Stimulated activated CD4-positive, alpha-beta T cell treated with anti-CD3 and anti-CD28 coated beads, Interleukin-12 subunit alpha, Interleukin-12 subunit beta, amount 100 ng/mL, for 48 hours (primary cell): ENCODE measurements at regions not wholly inside any gene's neighbourhood (a gene's known extent, or its start where the extent isn't known, plus 50 kb on each side); places are given as distances from the start of the nearest gene placed in this dataset.
A peak's percentile ranks its signal among the peaks of the same experiment; 100 is the strongest.

ENCODE experiments used
- DNase-seq, 3 donors: peaks; one replicate each; pipeline ENCODE4 v3.0.0-alpha.2; 2020; ENCODE audit warnings: low read depth in 2 of 3, low spot score in 1 of 3

DNA sequence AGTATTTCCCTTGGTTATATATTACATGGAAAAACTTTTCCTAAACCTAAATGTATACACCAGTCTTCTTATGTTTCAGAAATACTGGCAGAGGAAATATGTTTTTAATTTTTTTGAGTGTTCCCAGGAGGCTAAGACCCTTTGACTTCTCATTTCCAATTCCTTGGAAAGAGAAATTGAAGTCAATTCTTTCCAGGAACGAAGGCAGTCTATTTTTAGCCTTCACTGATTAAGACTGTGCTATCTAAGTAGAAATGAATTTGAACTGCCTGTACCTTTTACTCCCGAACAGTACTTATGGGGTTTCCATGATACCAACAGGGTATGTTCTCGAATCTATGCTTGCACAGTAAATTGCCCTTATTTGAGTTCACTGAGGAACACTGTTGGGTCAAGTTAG is 340.3 kb upstream of the CD180 start:
- no peak for DNase-seq

DNA sequence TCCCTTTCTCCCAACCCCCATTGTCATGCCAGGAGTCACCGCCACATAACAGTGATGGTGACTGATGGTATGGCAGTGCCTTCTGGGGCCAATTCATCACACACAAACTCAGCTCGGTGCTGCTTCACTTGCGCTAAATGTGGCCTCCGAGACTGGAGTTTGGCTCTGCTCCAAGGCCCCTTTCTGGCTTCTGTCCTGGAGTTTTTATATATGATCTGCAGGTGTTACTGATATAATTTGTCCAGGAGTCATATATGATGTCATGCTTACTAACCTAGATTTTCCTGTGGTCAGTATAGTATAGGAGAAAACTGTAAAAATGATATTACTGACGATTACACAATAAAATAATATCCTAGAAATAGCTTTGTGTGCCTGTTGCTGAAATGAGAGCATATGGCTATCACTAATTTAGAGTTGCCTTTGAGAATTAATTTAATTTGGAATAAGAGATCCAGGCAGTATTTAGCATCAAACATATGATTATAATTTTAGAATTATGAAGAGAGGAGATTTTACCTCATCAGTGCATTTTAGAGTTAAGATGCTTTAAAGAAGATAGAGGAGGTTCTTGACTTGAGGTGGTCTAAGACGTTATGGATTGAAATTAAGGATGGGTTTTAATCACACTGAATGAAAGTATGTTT is 334.1 kb upstream of the CD180 start:
- no peak for DNase-seq

- no peak for DNase-seq
Measured at GRCh38 chr5:67528953-67529352, 332.4 kb upstream of the CD180 start.

GRCh38 chr5:67526793-67527192 is 330.2 kb upstream of the CD180 start:
- no peak for DNase-seq

- DNase-seq = no peak
Measured at GRCh38 chr5:67520161-67520908, 323.7 kb upstream of the CD180 start.

- DNase-seq = no peak
Measured at GRCh38 chr5:67518227-67518626, 321.6 kb upstream of the CD180 start.

- no peak for DNase-seq
Measured at GRCh38 chr5:67516948-67517565, 320.5 kb upstream of the CD180 start.

- no peak for DNase-seq
Measured at GRCh38 chr5:67515762-67516161, 319.2 kb upstream of the CD180 start.

DNA sequence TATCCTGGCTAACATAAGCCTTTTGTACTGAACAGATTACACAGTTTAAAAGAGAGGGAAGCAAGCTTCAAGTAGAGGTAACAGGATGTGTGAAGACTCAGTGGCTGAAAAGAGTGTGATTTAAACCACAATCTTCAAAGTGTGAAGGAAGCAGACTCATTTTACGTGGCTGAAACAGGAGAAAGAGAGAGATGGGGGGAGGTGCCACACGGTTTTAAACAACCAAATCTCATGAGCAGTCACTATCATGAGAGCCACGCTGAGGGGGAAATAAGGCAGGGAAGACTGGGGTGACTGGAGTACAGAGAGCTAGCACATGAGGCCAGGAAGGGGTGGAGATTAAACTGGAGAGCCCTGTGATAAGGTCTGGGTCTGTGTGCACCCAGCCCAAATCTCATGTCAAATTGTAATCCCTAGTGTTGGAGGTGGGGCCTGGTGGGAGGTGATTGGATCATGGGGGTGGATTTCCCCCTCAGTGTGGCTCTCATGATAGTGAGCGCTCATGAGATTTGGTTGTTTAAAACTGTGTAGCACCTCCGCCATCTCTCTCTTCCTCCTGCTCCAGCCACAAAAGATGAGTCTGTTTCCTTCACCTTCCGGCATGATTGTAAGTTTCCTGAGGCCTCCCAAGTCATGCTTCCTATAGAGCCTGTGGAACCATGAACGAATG is 318.6 kb upstream of the CD180 start:
- DNase-seq = peak; percentile 10 to 34 (median 16)

- DNase-seq = no peak
Measured at GRCh38 chr5:67512758-67513157, 316.2 kb upstream of the CD180 start.

- DNase-seq = no peak
Measured at GRCh38 chr5:67511911-67512310, 315.3 kb upstream of the CD180 start.

DNA sequence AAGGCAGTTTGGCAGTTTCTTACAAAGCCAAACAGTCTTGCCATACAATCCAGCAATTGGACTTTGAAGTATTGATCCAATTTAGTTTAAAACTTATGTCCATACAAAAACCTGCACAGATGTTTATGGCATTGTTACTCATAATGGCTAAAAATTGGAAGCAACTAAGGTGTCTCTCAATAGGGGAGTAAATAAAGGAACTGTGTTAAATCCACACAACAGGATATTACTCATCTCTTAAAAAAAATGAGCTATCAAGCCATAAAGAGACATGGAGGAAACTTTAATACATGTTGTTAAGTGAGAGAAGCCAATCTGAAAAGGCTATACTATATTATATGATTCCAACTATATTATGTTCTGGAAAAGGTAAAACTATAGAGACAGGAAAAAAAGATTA is 313.6 kb upstream of the CD180 start:
- no peak for DNase-seq

- no peak for DNase-seq
Measured at GRCh38 chr5:67509402-67510186, 313.0 kb upstream of the CD180 start.

- DNase-seq = no peak
Measured at GRCh38 chr5:67506241-67506640, 309.6 kb upstream of the CD180 start.

DNA sequence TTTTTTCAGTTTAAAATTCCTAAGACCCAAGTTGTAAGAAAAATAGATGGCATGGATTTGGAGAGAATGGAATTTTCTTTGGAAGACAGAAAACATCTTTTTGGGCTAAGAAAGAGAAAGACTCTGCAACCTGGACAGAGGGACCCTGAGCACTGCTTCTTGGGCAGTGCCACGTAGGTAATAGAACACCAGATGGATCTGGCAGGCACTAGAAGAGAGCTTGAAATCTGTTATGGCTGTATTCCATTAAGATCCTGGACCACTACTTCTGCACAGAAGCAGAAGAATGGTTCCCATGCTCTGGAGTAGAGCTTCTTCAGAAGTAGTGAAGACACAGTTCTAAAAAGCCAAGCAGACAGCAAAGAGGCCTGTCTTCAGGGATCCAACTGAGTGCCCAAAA is 306.4 kb upstream of the CD180 start:
- DNase-seq = no peak

DNA sequence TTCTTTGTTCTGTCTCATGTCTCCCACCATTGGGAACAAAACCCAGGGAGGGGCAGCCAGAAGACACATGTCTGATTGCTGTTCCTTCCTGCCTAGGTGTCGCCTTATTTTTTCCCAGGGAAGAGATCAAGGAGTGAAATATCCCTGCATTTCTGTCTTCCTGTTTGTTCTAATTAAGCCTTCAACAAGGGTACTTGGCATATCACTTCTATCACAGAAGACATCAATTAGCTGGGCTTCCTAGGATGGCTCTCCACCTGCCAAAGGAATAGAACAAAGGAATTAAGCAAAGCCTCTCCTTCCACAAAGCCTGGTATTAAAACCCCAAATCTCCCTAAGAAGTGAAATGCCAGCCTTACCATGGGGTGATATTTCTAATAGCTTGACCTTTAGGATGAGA is 299.5 kb upstream of the CD180 start:
- no peak for DNase-seq

DNA sequence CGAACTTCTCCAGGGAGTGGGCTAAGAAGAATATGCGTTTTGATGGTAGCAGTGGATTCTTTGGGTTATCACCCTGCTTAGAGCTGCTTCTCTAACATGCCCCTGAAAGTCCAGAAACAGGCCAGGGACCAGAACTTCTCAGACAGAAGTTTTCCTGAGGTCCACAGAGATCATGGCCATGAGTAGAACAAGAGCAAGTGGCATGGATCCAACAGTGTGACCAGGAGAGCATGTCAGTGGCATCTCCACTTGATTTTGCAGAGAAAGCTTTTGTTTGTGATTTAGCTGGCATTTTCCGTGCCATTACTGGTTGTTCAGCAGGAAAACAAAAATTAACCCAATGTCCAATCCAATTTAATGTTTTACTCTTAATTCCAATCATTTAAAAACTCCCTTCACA is 298.5 kb upstream of the CD180 start:
- no peak for DNase-seq

GRCh38 chr5:67494186-67494855 is 297.7 kb upstream of the CD180 start:
- DNase-seq = no peak

GRCh38 chr5:67493676-67494075 is 297.1 kb upstream of the CD180 start:
- no peak for DNase-seq

DNA sequence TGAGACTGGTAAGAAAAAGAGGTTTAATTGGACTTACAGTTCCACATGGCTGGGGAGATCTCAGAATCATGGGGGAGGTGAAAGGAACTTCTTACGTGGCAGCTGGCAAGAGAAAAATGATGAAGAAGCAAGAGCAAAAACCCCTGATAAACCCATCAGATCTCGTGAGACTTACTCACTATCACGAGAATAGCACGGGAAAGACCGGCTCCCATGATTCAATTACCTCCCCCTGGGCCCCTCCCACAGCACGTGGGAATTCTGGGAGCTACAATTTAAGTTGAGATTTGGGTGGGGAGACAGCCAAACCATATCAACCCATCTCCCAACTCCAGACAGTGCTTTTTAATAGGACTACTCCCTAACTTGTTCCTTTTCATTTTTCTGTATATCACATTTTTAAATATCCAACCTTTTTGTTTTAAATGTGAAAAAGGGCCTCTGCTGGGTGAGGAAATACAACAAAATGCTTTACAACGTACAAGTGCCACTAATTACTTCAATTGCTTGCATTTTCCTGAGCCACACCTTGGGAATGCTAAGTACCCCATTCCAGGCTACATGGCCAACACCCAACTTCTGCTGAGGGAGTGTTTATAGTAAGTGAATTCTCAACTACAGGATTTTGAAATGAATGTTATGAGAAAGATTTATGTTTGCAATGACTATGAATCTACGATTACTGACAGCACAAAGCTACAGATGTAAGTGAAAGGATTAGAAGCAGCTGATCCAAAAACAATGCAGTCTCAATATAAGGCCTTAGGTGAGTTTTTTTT is 294.1 kb upstream of the CD180 start:
- DNase-seq = no peak
